GM12874 (cell line): ENCODE measurements at regions not wholly inside any gene's neighbourhood (a gene's known extent, or its start where the extent isn't known, plus 50 kb on each side); places are given as distances from the start of the nearest gene placed in this dataset.

ENCODE experiments used
- CTCF ChIP-seq: IDR thresholded peaks from 2 replicates; pipeline ENCODE4 v1.5.1; 2011; ENCODE audit warnings: low read depth, mild to moderate bottlenecking, control low read depth, low read length, moderate library complexity; ENCODE audit not compliant: insufficient read depth

DNA sequence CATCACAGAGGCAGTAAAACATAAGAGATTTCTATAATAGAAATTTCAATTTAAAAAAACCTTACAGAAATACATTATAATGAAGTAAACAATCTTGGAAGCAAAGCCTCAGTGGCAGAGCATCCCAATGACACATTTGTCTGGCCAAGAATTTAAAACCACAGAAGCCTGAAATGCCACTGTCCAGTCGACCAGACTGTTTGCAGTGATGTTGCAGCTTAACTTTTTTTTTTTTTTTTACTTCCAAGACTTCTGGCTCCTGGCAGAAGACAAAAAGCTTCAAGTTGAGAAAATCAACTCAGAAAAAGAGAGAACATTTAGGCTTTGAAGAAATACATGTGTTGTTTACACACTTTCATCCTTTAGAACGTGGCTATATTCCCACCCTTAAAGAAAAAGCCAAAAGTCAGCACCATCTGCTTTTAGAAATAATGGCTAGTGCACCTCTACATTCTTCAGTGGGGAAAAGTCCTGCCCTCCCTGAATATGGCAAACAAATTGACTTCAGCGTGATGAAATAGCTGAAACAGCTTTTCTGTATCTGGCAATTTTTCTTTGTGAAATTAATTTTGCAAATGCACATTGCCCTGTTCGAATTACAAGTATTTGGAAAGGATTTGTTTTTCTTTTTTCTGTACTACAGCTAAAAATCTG is 205.5 kb upstream of the MON1B start:
- no peak for TF ChIP-seq CTCF

DNA sequence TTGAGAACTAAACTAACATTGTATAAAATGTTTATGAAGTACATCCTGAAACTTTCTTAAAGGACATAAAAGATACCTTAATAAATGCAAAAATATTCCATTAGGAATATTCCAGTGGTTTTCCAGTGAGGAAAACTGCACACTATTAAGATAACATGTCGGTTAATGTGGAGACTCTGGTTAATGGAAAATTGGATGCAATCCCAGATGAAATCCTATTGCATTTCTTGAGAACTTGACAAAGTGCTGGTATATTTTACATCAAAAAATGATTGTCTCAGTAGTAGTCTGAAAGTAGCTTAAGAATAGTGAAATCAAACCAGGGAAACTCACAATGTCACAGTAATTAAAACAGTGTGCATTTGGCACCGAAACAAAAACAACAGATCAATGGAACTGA is 202.5 kb upstream of the MON1B start:
- no peak for TF ChIP-seq CTCF

DNA sequence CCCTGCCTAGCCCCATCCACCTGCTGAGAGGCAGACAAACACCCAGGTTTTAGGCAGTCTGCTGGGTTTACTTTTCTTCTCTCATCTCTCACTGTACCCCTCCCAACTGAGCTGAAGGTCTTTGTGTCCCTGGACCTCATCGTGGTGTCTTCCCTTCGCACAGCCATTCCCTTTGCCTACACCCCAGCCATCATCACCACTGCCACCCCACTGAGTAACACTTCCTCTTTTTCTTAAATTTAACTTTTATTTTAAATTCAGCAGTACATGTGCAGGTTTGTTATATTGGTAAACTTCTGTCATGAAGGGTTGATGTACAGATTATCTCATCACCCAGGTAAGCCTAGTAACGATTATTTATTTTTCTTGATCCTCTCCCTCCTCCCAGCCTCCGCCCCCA is 188.3 kb upstream of the MON1B start:
- no peak for TF ChIP-seq CTCF

DNA sequence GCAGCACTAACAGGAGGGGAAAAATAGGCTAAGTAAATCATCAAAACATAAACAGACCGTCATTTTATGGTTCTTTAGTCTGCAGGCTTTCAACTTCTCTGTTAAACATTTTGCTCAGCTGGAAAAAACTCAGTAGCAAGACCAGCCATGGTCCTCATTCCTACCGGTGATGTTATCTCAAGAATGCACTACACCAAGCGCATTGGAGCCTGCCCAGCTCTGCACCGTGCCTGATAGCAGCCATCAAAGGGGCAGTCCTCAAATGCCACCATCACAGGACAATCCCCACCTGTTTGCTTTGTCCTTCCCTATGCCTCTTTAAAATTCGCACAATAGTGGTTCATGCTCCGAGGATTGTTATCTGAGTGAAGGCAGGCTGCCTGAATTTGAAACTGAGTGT is 181.5 kb upstream of the MON1B start:
- no peak for TF ChIP-seq CTCF

- no peak for TF ChIP-seq CTCF
Measured at GRCh38 chr16:77014441-77014840, 176.5 kb upstream of the MON1B start.

GRCh38 chr16:77030600-77030999 is 160.4 kb upstream of the MON1B start:
- TF ChIP-seq CTCF: no peak

DNA sequence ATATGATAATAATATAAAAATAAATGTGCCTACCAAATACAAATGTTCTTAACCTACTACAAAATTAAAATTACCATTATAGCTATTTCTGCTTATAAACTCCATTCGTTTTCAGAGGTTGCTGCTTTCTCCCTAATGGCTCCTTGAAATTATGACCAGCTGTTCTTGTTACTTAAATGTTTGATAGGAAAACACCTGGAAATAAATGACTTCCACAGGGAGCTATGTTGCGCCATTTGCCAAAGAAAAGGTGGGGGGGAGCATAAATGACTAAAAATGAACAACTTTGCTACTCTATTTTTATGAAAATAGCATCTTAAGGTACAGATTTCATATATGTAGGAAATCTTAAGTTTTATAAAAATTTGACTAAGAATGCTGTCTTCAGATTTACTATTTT is 157.5 kb upstream of the MON1B start:
- TF ChIP-seq CTCF: no peak
